ENCODE measurements at regions not wholly inside any gene's neighbourhood (a gene's known extent, or its start where the extent isn't known, plus 50 kb on each side); places are given as distances from the start of the nearest gene placed in this dataset.

DNA sequence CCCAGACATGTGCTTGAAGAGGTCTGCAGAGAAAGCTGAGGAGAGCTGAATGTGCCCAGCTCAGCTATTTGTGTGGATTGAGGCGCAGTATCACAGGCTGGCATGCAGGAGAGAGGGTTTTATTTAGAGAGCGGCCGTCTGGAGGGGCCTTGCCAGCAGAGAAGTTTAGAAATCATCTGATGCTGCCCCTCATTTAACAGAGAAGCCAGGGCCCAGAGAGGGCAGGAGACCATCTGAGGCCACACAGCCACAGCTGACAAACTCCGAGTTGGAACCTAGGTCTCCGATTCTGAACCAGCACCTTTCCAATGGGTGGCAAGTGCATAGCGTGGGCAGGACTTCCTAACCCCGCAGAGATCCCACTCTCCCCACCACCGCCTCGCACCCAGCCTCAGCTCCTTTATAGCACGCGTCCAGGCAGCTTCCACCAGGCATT is 101.0 kb downstream of the LSM3 start:
- Histone ChIP-seq H2AFZ (ENCODE audit: low read depth, low read length) (no peak overlapping the region), H3K36me3 (ENCODE audit: control insufficient read depth in 2 of 2, extremely low read depth in 1 of 2, insufficient read depth in 2 of 2, low read length in 2 of 2) (no peaks in the 10 kb centered on the region), H3K27me3 (ENCODE audit: control insufficient read depth in 2 of 2, insufficient read depth in 2 of 2, low read length in 2 of 2) (no peaks in the 10 kb centered on the region), H3K27ac (ENCODE audit: insufficient read depth, low read depth, low read length) (no peak overlapping the region), H4K20me1 (replicated peaks; ENCODE audit: control insufficient read depth, extremely low read depth, insufficient read depth, low read length) (no peaks in the 10 kb centered on the region), H3K4me3 (replicated peaks in 1 of 3; ENCODE audit: insufficient read depth in 1 of 3, low read depth in 1 of 3, low read length in 3 of 3) (no peak overlapping the region), H3K9ac (replicated peaks; ENCODE audit: extremely low read depth, insufficient read depth, low read length) (no peak overlapping the region), H3K4me1 (ENCODE audit: control insufficient read depth, extremely low read depth, insufficient read depth, low read length) (no peaks in the 10 kb centered on the region), H3K9me3 (replicated peaks; ENCODE audit: control insufficient read depth, insufficient read depth, low read length) (no peaks in the 10 kb centered on the region), H3K79me2 (ENCODE audit: control insufficient read depth, insufficient read depth, low read length) (no peaks in the 10 kb centered on the region), H3K9me1 (replicated peaks; ENCODE audit: control insufficient read depth, extremely low read depth, insufficient read depth, low read length) (no peaks in the 10 kb centered on the region), H3K4me2 (ENCODE audit: insufficient read depth, low read length) (no peak overlapping the region)
- DNase-seq (ENCODE audit: low read depth, low spot score), result no peak
- dilution Hi-C loops (cut with MboI; ENCODE audit: extremely low pct_ligation_motif_present, low sequenced_read_pairs) (no loop called here), intact Hi-C loops (cut with micrococcal nuclease) (loop anchor here (5.0 kb wide), 1 partner anchor 268 kb away; no protein-coding TSS in a partner anchor)
- ChIA-PET POLR2A (no interaction called here), CTCF (interaction anchor here (1.0 to 1.3 kb wide), 4 partner anchors 19 to 181 kb away, joined by 3 to 5 read pairs (median 3); no protein-coding TSS in a partner anchor)
- TF ChIP-seq FOS (IDR thresholded peaks at IDR 0.05; ENCODE audit: borderline replicate concordance, insufficient read depth, low read length), result no peak
- TF ChIP-seq, protein P1, sequence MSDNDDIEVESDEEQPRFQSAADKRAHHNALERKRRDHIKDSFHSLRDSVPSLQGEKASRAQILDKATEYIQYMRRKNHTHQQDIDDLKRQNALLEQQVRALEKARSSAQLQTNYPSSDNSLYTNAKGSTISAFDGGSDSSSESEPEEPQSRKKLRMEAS (IDR thresholded peaks at IDR 0.05; ENCODE audit: insufficient read depth, insufficient read length), result no peak
- TF ChIP-seq GATA2 (IDR thresholded peaks at IDR 0.05; ENCODE audit: insufficient read depth, insufficient read length, low read depth, low read length), result no peak
- no peak for TF ChIP-seq POLR2A (IDR thresholded peaks at IDR 0.05; ENCODE audit: low read depth, low read length)
- TF ChIP-seq EZH2 (IDR thresholded peaks at IDR 0.05; ENCODE audit: borderline replicate concordance, low read depth, low read length, severe bottlenecking), result no peak
- TF ChIP-seq, protein P2, sequence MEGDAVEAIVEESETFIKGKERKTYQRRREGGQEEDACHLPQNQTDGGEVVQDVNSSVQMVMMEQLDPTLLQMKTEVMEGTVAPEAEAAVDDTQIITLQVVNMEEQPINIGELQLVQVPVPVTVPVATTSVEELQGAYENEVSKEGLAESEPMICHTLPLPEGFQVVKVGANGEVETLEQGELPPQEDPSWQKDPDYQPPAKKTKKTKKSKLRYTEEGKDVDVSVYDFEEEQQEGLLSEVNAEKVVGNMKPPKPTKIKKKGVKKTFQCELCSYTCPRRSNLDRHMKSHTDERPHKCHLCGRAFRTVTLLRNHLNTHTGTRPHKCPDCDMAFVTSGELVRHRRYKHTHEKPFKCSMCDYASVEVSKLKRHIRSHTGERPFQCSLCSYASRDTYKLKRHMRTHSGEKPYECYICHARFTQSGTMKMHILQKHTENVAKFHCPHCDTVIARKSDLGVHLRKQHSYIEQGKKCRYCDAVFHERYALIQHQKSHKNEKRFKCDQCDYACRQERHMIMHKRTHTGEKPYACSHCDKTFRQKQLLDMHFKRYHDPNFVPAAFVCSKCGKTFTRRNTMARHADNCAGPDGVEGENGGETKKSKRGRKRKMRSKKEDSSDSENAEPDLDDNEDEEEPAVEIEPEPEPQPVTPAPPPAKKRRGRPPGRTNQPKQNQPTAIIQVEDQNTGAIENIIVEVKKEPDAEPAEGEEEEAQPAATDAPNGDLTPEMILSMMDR (IDR thresholded peaks at IDR 0.05; ENCODE audit: extremely low read depth in 1 of 2, insufficient read depth in 1 of 2, low read depth in 1 of 2, low read length in 2 of 2), result no peak
- TF ChIP-seq JUN (IDR thresholded peaks at IDR 0.05; ENCODE audit: borderline replicate concordance, insufficient read depth, insufficient read length, low read depth), result no peak
- no peak for TF ChIP-seq POLR2AphosphoS5 (IDR thresholded peaks at IDR 0.05; ENCODE audit: insufficient read depth, low read depth, low read length)
- TF ChIP-seq MYC (IDR thresholded peaks at IDR 0.05; ENCODE audit: low read depth, low read length), result no peak
- BruUV-seq (replicated peaks), result no TSS peak
- FAIRE-seq, result no peak
